HG02610 (cell line): ENCODE measurements at regions not wholly inside any gene's neighbourhood (a gene's known extent, or its start where the extent isn't known, plus 50 kb on each side); places are given as distances from the start of the nearest gene placed in this dataset.
"Not testable (repeated sequence)": the region's sequence is repeated elsewhere in the genome, so short reads cannot be mapped to it uniquely, and the experiment has no call there.

ENCODE experiments used
- ATAC-seq: cut with Tn5 transposase; IDR thresholded peaks from one replicate; pipeline ENCODE4 v1.9.1; 2021; ENCODE audit warnings: mild to moderate bottlenecking, moderate library complexity; ENCODE audit not compliant: unreplicated experiment

DNA sequence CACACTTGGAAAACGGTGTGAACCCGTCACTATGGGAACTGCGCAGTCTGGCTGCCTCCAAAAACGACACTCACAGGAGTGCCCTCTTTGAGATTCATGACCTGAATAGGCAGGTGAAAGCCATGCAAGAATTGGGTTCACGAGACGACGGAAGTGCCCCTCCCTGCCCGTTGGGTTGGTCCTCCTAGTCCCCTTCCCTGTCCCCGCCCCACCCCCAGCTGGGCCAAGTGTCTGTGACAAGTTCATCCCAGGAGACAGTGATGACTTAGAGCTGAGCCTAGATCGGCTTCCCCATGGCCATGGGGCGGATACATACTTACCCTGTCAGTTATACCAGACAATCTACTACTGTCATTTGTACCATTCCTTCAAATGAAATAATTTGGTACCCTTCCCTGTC lies 1137.7 kb upstream of the CHAC2 start:
- ATAC-seq: no peak

DNA sequence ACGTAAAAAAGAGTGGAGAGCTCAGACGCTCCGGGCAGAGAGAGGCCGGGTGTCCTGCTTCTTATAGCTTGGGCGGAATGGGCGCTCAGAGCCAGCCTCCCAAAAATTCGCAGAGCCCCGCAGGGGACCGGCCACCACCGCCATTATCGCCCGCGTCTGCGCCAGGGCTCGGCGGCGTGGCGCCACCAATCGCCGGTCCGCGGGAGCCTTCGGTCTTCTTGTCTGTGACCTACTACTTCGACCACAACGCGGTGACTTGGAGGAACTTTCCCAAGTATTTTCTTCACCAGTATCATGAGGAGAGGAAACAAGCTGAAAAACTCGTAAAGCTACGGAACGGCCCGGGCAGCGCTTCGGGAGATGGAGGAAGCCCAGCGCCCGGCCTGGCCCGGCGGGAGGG lies 1138.1 kb upstream of the CHAC2 start:
- ATAC-seq: no peak

DNA sequence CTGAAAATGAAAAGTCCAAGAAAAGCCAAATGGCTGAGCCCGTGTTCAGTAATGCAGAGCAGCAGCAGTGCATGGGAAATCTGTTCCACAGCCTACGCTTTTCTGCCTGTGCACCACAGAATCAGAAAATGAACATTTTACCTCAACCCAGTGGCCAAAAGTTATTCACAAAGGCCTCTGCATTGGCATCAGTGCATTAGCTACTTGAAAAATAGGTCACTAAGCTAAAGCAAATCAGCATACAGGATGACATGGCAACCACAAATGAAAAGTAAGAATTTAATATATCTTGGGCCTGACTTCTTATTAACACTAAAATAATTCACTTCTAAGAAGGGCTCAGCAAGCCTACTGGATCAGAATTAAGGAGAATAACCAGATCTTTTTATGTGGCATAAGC lies 1145.3 kb upstream of the CHAC2 start:
- ATAC-seq: no peak

DNA sequence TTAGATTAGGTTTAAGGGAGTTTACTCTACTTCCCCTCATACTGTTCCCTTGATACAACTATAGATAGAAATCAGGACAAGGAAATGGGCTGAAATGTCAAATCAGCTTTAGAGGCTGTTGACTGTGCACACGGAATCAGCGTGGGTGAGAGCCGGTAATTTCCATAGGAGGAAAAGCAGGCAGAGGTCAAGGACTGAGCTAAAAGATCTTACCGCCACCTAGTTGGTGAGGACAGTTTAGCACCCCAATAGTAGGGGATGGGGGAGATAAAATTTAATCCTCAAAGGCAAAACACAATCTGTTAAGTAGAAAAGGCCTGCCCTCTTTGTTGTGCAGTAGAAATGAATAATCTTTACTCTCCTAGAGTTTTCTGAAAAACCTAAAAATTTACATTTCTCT lies 1154.5 kb upstream of the CHAC2 start:
- no peak for ATAC-seq

DNA sequence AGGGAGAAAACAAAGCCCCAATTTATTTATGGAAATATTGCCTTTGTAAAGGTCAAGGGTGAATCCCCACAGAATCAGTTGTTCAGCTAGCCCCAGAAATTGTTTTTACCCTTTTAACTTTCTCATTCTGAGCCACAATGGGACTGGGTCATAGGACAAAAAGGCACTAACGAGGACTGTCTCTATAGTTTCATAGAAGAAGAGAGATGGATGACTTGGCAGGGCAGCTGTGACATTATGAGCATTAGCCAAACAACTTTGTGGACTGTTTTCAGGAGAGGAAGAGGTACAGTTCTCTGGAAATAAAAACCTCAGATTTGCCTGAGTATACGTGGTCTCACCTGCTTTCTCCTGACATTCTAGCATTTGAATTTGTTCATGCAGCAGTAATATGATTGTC lies 1155.8 kb upstream of the CHAC2 start:
- no peak for ATAC-seq

DNA sequence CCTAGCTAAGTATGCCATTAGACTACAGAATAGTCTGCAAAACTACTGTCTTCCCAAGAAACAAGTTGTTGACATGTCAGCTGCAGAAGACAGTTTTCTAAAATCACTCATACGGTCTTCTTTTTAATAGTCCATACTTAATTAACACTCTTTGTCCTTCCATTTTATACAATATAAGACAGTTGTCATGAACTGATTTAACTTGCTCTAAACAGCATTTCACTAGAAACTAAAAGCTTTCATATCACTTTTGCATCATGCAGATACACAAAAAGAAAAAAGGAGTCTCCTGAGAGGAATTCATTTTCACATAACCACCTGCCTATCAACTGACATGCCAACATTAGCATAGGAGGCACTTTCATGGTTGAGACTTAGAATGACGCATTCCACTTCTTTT lies 1159.6 kb upstream of the CHAC2 start:
- ATAC-seq: no peak

DNA sequence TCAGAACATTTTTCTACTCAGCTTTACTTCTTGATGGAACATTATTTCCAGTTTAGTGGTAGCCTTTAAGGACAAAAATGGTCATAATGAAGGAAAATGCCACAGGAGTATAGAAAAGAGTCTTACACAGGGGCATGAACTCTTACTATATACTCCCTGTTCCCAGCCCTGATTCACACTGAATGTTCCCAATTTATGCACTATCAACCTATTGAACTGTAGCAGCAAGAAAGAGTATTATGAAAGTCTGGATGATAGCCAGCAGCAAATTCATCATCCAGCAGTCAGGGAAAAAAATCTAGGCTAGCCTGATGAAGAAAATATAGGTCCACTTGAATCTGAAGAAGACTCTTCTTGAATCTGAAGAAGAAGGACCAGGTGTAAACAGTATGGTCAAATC lies 1170.3 kb upstream of the CHAC2 start:
- ATAC-seq: no peak

DNA sequence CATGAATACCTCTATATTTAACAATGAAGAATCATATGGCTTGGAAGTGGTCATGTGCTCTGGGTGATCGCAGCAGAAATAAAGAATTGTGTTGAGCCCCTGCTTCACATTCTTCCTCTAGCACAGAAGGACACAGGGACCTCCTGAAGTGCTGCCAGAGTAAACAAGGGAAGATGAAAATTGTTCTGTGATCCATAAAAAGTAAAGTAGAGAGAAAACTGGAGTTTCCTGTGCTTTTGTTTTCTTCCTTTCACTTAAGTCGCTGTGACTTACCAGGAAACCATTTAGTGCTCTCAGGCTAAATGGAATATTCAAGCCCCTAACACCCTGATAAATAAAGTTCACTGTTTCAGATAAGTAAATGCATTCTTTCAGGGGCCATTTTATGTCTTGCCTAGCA lies 1173.6 kb upstream of the CHAC2 start:
- no peak for ATAC-seq

DNA sequence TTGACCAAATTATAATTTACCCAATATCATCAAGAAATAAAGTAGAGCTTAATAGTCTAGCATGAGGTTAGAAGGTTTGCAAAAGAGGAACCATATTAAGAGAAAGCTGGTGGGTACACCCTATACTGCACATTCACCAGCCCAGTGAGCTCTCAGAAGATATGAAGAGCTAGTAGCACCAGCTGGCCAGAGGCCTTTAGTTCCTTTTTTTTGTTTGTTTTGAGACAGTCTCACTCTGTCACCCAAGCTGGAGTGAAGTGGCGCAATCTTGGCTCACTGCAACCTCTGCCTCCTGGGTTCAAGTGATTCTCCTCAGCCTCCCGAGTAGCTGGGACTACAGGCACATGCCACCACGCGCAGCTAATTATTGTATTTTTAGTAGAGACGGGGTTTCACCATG lies 1183.5 kb upstream of the CHAC2 start:
- ATAC-seq: not testable (repeated sequence)

DNA sequence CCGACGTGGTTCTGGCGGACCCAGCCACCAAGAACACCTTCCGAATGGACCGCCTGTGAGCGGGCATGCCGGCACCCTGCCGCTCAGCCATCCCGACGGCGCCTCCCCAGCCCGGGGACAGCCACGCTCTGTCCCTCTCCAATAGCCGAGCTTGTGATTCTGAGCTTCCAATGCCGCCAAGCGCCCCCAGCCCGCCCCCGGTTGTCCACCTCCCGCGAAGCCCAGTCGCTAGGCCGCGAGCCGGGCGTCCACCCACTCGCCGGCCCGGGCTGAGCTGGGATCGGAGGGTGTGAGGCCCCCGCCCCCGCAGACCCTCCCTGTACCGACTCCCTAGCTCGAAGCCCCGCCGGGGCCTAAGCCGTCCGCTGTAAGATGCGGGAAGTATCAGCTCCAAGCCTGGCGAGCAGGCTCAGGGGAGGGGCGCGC lies 1195.1 kb upstream of the CHAC2 start:
- ATAC-seq: no peak

DNA sequence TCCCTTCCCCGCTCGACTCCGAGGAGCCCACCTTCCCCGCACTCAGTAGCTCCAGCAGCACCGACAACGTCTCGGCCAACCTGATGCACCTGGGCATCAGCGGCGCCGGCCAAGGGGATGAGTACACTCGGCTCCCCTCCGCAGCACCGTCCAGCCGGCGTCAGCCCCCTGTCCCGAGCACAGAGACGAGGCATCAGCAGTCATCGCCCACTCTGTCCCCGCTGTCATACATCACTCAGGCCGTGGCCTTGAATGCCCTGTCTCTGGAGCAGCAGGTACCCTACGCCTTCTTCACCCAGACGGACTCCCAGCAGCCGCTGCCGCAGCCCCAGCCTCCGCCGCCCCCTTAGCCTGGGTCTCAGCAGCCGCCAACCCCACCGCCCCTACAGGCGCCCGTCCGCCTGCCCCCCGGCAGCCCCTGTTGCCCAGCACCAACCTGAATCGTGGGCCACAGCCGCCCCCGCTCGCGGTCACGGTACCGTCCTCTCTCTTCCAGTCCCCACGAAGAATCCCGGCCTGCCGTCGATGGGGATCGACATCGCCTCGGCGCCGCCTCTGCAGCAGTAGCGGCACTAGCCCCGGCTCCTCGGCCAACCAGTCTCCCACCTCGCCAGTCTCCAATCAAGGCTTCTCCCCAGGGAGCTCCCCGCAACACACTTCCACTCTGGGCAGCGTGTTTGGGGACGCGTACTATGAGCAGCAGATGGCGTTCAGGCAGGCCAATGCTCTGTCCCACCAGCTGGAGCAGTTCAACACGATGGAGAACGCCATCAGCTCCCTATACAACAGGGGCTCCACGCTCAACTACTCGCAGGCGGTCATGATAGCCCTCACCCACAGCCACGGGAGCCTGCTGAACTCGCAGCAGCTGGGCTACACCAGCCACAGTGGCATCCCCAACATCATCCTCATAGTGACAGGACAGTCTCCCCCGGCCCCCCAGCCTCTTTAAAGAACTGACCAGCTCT lies 1195.9 kb upstream of the CHAC2 start:
- no peak for ATAC-seq

DNA sequence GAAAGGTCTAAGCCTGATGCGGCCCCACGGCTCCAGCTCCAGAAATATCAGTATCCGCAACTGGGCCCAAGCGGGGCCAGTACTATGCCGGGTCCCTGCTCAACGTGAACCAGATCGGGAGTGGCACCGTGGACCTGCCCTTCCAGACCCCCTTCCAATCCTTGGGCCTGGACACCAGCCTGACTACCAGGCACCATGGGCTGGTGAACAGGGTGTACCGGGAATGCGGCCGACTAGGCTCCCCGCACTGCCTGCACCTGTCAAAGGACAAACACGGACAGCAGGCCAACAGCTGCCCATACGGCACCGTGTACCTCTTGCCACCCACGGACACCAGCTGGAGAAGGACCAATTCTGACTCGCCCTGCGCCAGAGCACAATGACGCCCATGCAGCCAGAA lies 1196.9 kb upstream of the CHAC2 start:
- ATAC-seq: no peak

DNA sequence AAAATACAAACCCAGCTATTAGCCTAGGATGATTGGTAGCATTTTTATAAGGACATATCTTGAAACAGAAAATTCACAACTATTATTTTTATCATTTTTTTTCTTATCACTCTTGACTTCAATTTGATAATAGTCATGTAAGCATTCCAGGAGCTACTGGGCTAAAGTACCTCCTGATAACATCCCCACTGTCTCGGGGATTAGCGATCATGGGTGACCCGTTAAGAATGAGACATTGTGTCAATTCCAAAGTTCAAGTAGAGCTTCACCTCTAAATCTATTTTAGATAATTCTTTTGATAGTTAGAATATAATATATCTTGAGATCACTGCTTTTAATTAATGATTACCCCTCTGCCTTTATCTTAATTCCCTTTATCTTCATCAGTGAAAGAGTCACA lies 1204.5 kb upstream of the CHAC2 start:
- no peak for ATAC-seq

DNA sequence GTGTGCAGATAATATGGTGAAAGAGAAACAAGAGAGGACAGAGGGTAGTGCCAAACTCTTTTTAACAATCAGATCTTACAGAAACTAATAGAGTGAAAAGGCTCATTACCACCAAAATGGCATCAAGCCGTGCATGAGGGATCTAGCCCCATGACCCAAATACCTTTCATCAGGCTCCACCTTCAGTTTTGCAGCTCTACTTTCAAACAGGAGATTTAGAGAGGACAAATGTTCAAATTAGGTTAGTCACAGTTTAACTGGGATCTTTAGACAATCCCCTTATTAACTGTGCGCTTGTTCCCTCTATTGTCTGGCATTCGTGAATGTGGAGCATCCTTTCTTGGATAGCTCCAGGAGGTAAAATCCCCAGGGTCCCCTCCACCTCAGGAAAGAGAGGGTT lies 1209.3 kb upstream of the CHAC2 start:
- ATAC-seq: no peak

DNA sequence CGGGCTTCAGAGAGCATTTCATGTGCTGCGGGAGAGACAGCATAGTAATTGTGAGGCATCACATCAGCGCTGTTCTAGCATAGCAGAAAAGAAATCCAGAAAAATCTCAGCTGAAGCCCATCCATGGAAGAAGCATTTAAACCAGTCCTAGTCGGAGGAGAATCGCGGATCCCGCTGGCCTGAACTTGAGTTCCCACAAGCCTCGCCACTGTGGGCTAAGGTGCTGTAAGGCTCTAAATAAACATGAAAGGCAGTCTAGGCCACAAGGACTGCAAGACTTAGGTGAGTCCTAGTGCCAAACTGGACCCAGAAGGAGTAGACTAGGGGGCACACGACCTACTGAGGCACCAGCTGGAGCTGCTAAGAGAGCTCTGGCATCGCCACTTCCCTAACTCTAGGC lies 1225.3 kb upstream of the CHAC2 start:
- no peak for ATAC-seq

DNA sequence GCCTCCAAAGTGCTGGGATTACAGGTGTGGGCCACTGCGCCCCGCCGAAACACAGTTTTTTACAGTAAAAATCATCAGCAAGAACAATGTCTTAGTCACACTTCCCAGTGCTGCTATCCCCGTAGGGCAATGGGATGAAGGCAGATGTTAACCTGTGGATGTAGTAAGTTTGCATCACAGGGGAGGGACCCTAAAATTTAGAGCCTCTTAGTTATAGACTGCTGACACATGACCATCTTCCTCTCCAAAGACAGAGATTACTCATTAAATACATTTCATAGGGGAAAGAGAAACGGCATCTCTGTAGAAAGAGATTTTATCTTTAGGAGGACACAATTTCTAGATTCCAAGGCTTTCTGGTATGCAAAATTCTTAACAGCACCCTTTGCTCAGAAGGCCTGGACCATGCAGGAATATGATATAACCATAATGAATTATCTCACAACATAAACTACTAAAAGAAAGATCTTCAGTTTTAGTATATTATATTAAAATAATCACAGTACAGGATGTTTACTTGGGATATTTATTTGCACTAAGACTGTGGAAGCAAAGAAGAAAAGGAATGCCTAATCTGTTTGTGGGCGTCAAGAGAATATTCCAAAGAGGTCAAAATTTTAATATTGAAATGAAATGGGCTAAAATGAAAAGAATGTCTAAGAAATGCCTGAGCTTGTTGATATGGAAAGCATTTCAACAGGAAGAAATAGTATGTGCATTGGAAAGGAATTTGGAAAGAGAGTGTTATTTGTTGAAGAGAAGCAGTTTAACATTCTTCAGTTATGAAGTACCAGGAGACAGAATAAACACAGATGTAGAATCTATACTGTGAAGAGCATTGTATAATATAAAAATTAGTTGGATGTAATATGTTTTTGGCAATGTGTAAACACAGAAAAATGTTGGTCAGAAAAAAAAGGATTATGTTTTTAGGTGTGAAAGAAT lies 1228.3 kb upstream of the CHAC2 start:
- no peak for ATAC-seq

DNA sequence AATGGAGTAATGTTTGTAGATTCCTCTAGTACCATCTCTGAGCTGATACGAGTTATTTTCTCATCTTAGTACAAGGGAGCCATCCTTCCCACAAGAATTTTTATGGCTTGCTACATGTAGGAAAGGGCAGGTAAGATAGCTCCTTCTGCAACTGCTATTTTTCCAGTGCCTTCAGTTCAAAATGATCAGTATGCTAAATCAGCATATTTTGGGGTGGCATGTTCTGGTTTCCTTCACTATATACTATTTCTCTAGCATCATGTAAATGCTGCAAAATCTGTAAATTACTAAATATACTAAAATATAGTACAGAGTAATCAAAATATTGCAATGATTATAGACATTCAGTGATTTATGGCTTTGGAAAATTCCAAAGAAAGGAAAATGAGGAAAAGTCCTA lies 1230.0 kb upstream of the CHAC2 start:
- no peak for ATAC-seq

DNA sequence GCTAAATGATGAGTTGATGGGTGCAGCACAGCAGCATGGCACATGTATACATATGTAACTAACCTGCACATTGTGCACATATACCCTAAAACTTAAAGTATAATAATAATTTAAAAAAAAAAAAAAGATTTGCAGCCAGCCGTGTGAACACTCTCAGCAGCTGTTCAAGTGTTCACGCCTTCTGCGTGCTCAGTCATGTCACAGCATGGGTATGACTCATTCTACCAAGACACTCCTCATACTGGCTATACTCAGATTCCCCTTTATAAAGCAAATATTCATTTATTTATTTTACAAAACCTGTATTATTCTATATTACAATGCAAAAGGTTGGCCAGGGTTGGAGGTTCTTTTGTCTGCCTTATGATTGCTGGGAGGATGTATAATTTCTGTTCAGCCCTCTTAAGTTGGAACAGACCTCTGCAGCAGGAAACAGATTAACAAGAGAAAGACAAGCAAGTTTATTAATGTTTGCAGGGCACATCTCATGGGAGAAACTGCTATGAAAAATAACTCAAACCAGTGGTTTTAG lies 1230.6 kb upstream of the CHAC2 start:
- no peak for ATAC-seq

DNA sequence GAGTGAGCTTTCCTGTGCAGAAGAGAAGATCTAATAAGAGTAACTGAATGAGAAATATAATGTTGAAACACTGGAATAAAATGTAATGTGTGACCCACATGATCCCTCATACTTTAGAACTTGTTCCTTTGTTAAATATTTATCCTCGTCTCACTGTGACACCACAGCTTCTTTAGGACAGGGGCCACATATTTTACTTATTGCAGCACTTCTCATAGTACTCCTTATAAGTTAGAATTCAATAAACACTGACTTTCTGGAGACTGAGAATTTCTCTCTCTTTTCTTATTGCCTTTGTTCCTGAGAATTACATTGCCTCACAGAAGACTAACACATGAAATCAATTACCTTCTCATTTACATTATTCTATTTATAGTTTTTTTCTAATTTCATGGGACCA lies 1234.6 kb upstream of the CHAC2 start:
- ATAC-seq: no peak

DNA sequence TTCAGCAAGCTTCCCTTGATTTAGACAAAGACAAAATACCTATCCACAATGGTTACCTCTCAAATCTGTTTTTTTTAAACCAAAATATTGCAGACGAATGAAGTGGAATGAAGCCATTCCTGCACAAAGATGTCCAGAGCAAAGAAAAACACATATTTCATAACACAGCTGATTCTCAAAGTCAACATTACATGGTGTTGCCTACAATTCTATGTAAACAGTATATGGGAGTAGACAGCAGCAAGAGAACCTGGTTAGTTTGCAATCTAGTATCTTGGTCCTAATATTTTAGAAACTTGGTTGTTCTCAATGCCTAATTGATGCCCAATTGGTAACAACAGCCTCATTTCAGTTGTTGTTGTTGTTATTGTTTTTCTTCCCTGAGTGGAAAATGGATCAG lies 1240.9 kb upstream of the CHAC2 start:
- ATAC-seq: no peak

DNA sequence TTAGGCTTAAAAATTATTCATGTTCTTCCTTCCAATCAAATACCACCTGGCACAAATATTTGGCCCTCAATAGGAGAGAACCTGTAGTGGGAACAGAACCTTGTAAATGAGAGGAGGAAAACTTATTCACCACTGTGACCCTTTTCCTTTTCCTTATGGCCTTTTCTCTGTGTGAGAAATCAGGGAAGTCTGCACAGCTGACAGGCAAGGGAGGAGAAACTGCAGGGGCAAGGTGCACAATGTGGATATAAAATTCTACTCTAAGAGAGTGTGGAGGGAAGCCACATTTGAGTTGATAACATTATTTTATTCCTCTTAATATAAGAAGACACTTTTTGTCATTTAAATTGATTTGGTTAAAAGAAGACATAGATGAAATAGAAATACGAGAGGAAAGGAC lies 1247.0 kb upstream of the CHAC2 start:
- no peak for ATAC-seq

DNA sequence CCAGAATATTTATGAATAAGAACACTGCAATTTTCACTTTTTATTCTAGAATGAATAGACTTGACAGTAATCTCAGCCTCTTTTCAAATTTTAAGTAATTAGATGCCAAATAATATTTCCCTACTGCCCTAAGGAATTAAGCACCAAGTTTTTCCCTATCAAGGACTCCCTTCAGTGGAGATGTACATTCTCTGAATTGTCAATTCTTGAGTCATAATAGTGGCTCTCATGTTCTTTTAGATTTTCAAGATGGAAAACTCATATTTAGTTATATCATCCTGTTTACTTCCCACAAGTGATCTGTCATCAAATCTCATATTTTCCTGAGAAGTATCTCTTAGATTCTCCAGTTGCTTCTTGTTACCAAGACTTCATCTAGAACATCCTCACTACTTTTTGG lies 1248.9 kb upstream of the CHAC2 start:
- no peak for ATAC-seq
